GM12891 (cell line): ENCODE measurements at regions not wholly inside any gene's neighbourhood (a gene's known extent, or its start where the extent isn't known, plus 50 kb on each side); places are given as distances from the start of the nearest gene placed in this dataset.
"Not testable (repeated sequence)": the region's sequence is repeated elsewhere in the genome, so short reads cannot be mapped to it uniquely, and the experiment has no call there.

ENCODE experiments used
- DNase-seq: peaks from one replicate; pipeline ENCODE4 v3.0.0; 2011; ENCODE audit warnings: low spot score; ENCODE audit not compliant: insufficient read length
- FAIRE-seq: peaks from 2 replicates; lab custom pipeline; 2011; peaks lifted over from hg19 to GRCh38; lab: Jason Lieb, UNC
- PAX5 ChIP-seq: IDR thresholded peaks from 2 replicates; pipeline ENCODE4 v1.6.1; 2011; ENCODE audit warnings: low read length, moderate library complexity, mild to moderate bottlenecking; ENCODE audit not compliant: insufficient read depth, severe bottlenecking
- POLR2A ChIP-seq: IDR thresholded peaks from 2 replicates; pipeline ENCODE4 v1.6.1; 2011; ENCODE audit warnings: low read depth, low read length, control low read depth
- POLR2AphosphoS5 ChIP-seq: IDR thresholded peaks from 2 replicates; pipeline ENCODE4 v1.6.1; 2011; ENCODE audit warnings: low read depth, low read length, control low read depth
- POU2F2 ChIP-seq: IDR thresholded peaks from 2 replicates; pipeline ENCODE4 v1.6.1; 2011; ENCODE audit warnings: low read depth, mild to moderate bottlenecking, control low read depth, low read length, moderate library complexity
- SPI1 ChIP-seq: IDR thresholded peaks from 2 replicates; pipeline ENCODE4 v1.6.1; 2011; ENCODE audit warnings: low read depth, low read length, control low read depth
- TAF1 ChIP-seq: IDR thresholded peaks from 2 replicates; pipeline ENCODE4 v1.6.1; 2011; ENCODE audit warnings: low read depth, low read length, control low read depth

DNA sequence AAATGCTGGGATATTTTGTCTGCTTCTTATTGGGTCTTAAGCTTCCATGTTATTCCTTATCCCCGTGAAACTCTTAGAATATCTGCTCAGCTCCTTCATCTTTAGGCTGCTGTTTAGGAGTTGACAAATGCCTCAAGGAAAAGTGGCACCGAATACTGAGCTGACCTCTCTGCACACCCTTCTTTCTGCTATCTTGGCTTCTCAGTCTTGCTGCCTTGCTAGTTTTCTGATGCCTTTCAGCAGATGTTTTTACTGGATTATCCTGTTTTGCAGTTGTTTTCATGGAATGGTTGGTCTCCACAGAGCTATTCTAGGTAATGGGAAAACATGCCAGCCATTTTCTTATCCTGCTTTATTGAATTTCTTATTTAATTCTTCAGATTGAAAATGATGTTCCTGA, 86.3 kb downstream of the GYPE start:
- TF ChIP-seq SPI1 (no peak), PAX5 (no peak), TAF1 (no peak), POU2F2 (no peak), POLR2AphosphoS5 (no peak), POLR2A (no peak)
- no peak for FAIRE-seq
- no peak for DNase-seq

DNA sequence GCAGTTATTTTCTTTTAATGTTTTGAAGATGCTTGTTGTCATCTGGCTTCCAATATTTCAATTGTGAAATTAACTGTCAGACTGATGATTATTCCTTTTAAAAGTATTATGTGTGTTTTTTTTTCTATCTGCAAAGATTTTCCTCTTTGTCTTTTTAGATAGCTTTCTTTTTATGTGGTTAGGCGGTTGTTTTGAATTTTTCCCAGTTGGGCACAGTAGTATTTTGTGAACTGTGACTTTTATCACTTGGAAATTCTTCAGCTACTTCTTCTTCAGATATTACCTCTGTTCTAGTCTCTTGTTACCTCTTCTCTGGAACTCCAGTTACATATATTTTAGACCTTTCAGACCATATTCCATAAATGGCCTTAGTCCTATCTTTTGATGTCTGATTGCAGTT, 87.5 kb downstream of the GYPE start:
- not testable (repeated sequence) for FAIRE-seq, DNase-seq

DNA sequence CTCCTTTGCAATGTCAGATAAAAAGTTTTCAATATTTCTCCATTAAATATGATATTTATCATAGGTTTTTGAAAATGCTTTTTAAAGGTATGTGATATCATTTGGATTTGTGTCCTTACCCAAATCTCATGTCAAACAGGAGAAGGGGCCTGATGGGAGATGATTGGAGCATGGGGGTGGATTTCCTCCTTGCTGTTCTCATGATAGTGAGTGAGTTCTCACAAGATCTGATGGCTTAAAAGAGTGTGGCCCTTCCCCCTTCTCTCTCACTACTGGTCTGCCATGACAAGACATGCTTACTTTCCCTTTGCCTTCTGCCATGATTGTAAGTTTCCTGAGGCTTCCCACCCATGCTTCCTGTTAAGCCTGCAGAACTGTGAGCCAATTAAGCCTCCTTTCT, 90.0 kb downstream of the GYPE start:
- DNase-seq, FAIRE-seq: not testable (repeated sequence)

DNA sequence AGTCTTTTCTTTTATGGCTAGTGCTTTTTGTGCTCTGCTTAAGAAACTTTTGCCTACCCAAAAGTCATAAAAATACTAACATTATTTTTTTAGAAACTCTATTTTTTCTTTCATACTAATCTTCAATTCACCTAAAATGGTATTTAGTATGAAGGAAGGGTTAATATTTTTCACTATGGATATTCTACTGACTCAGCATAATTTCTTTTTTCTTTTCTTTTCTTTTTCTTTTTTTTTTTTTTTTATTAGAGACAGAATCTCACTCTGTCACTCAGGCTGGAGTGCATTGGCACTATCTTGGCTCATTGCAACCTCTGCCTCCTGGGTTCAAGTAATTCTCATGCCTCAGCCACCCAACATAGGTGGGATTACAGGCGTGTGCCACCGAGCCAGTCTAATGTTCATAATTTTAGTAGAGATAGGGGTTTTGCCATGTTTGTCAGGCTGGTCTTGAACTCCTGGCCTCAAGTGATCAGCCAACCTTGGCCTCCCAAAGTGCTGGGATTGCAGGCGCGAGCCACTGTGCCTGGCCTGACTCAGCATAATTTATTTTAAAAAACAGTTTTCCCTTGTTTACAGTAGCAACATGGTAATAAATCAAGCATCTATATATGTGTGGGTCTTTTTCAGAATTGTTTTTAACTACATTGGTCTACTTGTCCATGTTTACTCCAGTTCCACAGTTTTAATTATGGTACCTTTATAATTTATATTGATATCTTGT, 91.8 kb downstream of the GYPE start:
- FAIRE-seq, DNase-seq: not testable (repeated sequence)

DNA sequence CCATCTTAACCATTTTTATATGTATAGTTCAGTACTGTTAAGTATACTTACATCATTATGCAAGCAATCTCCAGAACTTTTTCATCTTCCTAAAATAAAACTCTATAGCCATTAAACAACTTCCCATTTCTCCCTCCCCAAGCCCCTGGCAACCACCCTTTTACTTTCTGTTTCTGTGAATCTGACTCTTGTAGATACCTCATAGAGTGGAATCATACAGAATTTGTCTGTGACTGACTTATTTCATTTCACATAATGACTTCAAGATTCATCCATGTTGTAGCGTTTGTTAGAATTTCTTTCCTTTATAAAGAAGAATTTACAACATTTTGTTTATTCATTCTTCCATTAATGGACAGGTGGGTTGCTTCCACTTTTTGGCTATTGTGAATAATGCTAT, 91.2 kb upstream of the FREM3 start:
- not testable (repeated sequence) for FAIRE-seq, DNase-seq

DNA sequence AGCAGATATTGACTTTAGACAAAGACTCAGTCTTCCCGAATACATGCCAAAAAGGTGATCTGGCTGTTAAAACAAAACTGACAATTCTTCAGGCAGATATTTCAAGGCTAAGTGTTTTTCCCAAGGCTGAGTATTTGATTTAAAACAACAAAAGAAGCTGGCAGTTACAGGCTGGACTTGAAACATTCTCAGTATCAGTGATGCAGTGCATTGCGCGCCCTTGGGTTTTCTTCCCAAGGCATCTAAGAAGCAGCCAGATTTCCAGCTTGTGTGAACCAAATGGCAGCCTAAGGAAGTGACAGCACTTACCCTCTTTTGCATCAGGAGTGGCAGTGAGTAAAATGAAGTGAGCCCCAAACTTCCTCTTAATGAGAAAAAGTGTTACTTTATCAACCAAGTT, 90.0 kb upstream of the FREM3 start:
- DNase-seq, FAIRE-seq: not testable (repeated sequence)

DNA sequence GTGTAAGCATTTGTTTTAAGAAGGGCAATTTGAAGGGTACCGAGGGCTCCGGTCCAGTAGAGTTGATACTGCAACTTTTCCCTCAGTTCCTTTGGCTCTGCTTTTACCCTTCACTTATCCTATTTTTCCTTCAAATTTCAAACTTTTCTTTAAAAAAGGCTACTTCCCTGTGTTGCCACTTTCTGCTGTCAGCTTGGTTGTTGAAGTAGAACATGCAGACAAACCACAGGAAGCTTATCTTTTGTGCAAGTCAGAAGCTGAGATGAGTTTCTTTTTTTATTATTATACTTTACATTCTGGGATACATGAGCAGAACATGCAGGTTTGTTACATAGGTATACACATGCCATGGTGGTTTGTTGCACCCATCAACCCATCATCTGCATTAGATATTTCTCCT, 89.1 kb upstream of the FREM3 start:
- DNase-seq, FAIRE-seq: not testable (repeated sequence)

DNA sequence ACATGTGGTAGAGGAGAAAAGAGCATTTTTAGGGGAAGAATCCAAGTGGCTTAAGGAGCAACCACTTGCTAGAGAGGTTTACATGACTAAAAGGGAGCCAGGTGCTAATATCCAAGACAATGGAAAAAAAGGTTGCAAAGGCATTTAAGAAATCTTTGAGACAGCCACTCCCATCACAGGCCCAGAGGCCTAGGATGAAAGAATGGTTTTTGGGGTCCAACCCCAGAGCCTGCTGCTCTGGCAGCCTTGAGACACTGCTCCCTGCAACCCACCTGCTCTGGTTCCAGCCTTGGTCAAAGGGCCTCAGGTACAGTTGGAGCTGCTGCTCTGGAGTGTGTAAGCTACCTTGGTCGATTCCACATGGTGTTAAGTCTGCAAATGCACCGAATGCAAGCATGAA, 84.1 kb upstream of the FREM3 start:
- FAIRE-seq: no peak
- no peak for DNase-seq
- TF ChIP-seq POLR2AphosphoS5: no peak
- TF ChIP-seq TAF1: no peak
- TF ChIP-seq POLR2A: no peak
- no peak for TF ChIP-seq POU2F2
- TF ChIP-seq PAX5: no peak
- no peak for TF ChIP-seq SPI1

DNA sequence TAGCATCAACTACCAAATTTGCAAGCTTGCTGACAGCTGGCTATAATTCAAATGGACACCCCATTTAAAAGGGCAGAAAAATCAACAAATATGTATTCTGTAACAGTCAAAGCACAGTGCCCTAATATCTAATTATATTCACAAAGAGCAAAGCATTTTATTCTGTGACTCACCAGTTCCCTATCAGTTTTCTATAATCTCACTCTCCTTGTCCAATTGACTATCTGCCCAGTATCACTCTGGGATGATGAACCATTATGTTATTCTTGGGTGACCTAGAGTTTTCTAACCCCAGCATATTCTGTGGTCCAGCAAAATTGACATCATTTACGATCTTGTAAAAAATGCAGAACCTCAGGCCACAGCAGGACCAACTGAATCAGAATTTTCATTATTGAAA, 82.0 kb upstream of the FREM3 start:
- no peak for TF ChIP-seq POLR2AphosphoS5
- no peak for TF ChIP-seq POU2F2
- TF ChIP-seq SPI1: no peak
- no peak for TF ChIP-seq POLR2A
- no peak for TF ChIP-seq TAF1
- no peak for TF ChIP-seq PAX5
- FAIRE-seq: no peak
- DNase-seq: no peak

DNA sequence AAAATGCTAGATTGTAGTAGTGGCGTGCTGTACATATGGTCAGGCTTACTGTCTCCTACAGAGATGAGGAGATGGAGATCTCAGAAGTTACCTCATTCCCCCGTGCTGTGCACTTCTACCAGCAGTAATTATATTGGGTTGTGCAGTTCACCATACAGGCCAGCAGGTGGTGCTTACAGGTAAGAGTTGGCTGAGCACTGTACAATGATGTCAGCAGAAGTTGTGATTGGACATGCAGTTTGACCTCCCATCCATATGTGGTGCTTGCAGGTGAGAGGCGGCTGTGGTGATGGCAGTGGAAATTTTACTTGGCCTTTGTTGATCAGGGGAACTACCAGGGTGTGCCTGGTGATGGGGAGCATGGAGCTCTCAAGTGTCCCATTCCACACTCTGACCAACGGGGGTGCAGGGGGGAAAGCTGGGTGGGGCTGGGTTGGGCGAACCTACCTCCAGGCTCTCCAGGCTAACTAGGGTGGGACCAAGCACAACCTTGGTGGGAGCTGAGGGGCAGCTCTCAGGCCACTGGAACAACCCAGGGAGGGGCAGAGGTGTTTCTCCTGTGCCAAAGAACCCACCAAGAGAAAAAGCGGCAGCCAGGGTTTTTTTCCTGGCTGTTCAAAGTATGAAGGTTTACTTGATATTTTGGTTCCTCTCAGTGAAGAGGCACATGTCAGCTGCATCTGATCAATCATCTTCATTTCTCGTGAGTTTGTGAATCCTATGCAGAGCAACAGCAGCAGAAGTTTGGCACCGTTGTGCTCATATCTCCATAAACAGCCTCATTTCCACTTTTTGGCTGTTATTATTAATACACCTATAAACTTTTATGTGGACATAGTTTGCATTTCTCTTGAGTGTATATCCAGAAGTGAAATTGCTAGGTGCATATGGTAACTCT, 73.8 kb upstream of the FREM3 start:
- peak; percentile 8 for DNase-seq
- FAIRE-seq: peak; percentile 98
- TF ChIP-seq POLR2A: no peak
- TF ChIP-seq POU2F2: no peak
- no peak for TF ChIP-seq TAF1

DNA sequence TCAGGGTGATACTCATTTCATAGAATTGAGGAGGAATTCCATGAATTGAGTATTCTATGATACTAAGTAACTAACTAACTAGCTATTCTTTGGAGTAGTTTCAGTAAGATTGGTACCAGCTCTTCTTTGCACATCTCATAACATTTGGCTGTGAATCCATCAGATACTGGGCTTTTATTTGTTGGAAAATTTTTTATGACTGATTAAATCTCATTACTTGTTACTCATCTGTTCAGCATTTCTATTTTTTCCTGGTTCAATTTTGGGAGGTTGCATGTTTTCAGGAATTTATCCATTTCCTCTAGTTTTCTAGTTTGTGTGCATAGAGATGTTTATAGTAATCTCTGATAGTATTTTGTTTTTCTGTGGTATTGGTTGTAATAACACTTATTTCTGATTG, 70.8 kb upstream of the FREM3 start:
- no peak for FAIRE-seq
- TF ChIP-seq POLR2A (no peak), SPI1 (no peak), PAX5 (no peak), POU2F2 (no peak), POLR2AphosphoS5 (no peak), TAF1 (no peak)
- no peak for DNase-seq
